HT-29 (cell line): ENCODE measurements at regions not wholly inside any gene's neighbourhood (a gene's known extent, or its start where the extent isn't known, plus 50 kb on each side); places are given as distances from the start of the nearest gene placed in this dataset.

Experiments used
- DNase-seq: peaks from one replicate; pipeline ENCODE4 v3.0.0-alpha.2; 2015; ENCODE audit warnings: low spot score

- no peak for DNase-seq
Observed at GRCh38 chr2:16010951-16011620, 70.7 kb downstream of the MYCN start.

DNA sequence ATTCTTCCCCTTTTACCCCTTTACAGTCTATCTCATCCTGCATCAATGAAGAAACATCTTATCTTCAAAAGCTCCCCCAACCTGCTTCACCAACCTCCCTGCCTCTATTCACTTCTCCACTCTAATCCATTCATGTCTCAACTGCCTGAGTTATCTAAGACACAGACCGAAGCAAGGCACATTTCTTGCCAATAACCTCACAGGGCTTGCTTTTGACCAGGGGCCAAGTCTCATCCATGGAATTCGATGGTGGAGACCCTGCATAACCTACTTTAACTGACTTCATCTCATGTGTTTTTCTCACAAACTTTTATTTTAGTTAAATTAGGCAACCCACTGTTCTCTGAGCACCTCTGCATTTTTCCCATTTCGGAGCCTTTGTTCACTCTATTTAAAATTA, 69.7 kb downstream of the MYCN start:
- no peak for DNase-seq

DNA sequence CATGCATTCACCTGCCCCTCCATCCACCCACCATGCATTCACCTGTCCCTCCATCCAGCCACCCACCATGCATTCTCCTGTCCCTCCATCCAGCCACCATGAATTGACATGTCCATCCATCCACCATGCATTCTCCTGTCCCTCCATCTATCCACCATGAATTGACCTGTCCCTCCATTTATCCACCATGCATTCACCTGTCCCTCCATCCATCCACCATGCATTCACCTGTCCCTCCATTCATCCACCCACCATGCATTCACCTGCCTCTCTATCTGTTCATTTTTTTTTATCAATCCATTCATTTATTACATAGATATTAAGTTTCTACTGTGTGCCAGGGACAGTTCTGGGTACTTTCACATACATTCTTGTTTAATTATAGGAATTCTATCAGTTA, 69.2 kb downstream of the MYCN start:
- DNase-seq = no peak

DNA sequence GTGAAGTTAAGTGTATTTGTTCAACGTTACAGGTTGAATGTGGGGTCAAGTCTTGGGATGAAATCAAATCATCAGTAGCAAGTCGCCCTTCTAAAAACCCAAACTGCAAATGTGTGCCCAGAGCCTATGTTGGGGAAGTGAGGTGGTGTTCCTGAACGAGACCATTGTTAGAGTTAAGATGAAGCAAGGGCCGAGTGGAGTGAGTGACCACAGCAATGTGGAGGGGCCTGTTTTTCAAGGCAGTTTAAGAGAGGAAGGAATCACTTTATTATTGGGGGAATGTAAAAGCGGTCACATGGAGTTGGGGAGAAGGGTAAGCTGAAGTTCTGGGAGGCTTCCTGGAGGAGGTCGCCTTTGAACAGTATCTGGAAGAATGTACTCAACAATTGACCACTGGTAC, 68.5 kb downstream of the MYCN start:
- DNase-seq = no peak

- no peak for DNase-seq
Observed at GRCh38 chr2:16008331-16008850, 68.0 kb downstream of the MYCN start.

- DNase-seq = no peak
Observed at GRCh38 chr2:16007167-16007934, 67.0 kb downstream of the MYCN start.

GRCh38 chr2:16006537-16007166, 66.3 kb downstream of the MYCN start:
- no peak for DNase-seq

DNA sequence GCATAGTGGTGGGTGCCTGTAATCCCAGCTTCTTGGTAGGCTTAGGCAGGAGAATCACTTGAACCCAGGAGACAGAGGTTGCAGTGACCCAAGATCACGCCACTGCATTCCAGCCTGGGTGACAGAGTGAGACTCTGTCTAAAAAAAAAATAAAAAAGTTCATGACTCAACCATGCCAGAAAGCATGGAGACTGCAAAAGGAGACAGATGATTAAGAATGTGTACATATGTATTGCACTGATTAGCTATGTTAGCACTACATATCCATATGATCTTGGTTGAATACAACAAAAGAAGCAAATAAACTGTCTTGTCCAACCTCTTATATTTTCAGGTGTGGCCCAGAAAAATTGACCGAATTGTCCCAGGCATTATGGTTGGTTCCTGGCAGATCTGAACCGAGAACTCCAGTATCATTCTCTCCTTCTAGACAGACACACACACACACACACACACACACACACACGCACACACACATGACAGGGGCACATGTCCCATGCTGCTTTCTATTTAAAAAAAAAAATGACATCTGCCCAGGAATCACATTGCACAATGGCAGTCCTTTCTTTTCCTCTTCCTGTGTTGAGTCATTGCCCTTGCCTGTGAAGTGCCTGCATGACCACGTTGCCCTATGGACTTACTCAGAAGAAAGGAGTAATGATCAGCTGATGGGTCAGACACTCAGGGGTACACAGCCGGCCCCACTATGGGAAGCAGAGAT, 65.6 kb downstream of the MYCN start:
- DNase-seq = peak; percentile 47

DNA sequence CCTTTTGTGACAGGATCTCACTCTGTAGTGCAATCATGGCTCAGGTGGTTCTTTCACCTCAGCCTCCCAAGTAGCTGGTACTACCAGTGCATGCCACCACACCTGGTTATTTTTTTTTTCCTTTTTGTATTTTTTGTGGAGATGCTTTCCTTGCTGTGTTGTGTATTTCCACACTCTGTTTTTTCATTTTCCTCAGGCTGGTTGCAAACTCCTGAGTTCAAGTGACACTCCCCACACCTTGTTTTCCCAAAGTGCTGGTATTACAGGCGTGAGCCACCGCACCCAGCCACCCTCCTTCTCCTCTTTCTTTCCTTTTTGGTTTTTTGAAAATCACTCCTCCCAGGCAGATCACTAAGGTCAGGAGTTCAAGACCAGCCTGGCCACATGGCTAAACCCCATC, 65.0 kb downstream of the MYCN start:
- DNase-seq = no peak

DNA sequence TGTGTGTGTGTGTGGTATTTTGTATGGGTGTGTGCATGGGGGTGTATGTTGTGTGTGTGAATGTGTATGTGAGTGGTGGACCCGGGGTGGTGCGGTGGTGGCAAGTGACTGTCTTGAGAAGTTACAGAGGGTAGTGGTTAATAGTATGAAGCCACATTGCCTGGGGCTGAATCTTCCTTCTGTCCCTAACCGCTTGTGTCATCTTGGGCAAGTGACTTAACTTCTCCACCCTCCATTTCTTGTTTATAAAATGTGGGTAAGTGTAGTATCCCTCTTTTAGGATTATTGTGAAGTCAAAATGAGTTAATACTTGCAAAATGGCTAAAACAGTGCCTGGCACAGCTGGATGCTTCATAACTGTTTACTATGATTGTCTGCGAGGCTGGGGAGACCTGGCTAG, 63.5 kb downstream of the MYCN start:
- no peak for DNase-seq

GRCh38 chr2:16003152-16003551, 62.8 kb downstream of the MYCN start:
- no peak for DNase-seq

DNA sequence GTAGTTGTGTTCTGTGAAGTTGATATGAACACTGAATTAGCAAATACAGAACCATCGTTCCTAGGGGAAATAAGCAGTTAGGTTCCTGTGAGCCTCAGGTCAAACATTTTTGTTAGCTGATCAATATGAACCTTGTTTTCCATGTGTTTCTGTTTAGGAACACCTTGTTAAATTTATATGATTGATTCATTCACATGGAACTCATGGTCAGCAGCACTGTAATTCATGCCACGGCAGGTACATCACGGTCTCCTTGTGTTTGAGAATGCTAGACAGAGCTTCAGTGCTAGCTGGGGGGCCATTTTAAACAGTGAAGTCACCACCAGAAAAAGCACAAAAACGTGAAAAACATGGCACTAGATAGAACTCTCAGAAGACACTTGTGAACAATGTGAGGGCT, 62.2 kb downstream of the MYCN start:
- DNase-seq = no peak

- no peak for DNase-seq
Observed at GRCh38 chr2:16002144-16002543, 61.8 kb downstream of the MYCN start.

- DNase-seq = no peak
Observed at GRCh38 chr2:16000642-16001041, 60.3 kb downstream of the MYCN start.

- DNase-seq = no peak
Observed at GRCh38 chr2:15999596-16000469, 59.5 kb downstream of the MYCN start.

- no peak for DNase-seq
Observed at GRCh38 chr2:15997728-15998280, 57.5 kb downstream of the MYCN start.

- DNase-seq = no peak
Observed at GRCh38 chr2:15996536-15997423, 56.4 kb downstream of the MYCN start.
